ENCODE measurements at regions not wholly inside any gene's neighbourhood (a gene's known extent, or its start where the extent isn't known, plus 50 kb on each side); places are given as distances from the start of the nearest gene placed in this dataset.

DNA sequence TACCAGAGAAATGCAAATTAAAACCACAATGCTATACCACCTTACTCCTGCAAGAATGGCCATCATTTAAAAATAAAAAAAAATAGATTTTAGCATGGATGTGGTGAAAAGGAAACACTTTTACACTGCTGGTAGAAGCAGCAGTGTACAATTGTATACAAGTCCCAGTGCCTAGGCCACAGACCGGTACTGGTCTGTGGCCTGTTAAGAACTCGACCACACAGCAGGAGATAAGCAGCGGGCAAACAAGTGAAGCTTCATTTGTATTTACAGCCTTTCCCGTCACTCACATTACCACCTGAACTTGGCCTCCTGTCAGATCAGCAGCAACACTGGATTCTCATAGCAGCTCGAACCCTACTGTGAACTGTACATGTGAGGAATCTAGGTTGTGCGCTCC lies 60.7 kb upstream of the DSC1 start:
- TF ChIP-seq SIN3A (conservative IDR thresholded peaks at IDR 0.05 in 1 of 2, IDR thresholded peaks at IDR 0.05 in 1 of 2; ENCODE audit: low read depth in 1 of 2, low read length in 2 of 2) (no peak), KDM1A (IDR thresholded peaks at IDR 0.05; ENCODE audit: borderline replicate concordance, low read length) (no peak), POLR2A (IDR thresholded peaks at IDR 0.05; ENCODE audit: control extremely low read depth in 1 of 2, low read depth in 2 of 2, low read length in 2 of 2) (no peak)
- TF ChIP-seq, protein P1, sequence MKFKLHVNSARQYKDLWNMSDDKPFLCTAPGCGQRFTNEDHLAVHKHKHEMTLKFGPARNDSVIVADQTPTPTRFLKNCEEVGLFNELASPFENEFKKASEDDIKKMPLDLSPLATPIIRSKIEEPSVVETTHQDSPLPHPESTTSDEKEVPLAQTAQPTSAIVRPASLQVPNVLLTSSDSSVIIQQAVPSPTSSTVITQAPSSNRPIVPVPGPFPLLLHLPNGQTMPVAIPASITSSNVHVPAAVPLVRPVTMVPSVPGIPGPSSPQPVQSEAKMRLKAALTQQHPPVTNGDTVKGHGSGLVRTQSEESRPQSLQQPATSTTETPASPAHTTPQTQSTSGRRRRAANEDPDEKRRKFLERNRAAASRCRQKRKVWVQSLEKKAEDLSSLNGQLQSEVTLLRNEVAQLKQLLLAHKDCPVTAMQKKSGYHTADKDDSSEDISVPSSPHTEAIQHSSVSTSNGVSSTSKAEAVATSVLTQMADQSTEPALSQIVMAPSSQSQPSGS (IDR thresholded peaks at IDR 0.05; ENCODE audit: low read length), result no peak

All from H1 (cell line).